ENCODE measurements at regions not wholly inside any gene's neighbourhood (a gene's known extent, or its start where the extent isn't known, plus 50 kb on each side); places are given as distances from the start of the nearest gene placed in this dataset.

- Histone ChIP-seq H3K79me2 (ENCODE audit: control insufficient read depth, insufficient read depth, low read length) (no peaks in the 10 kb centered on the region), H3K4me1 (ENCODE audit: control insufficient read depth, extremely low read depth, insufficient read depth, low read length) (no peaks in the 10 kb centered on the region), H3K27ac (ENCODE audit: insufficient read depth, low read length) (no peak overlapping the region), H3K36me3 (ENCODE audit: control insufficient read depth, insufficient read depth, low read length) (no peaks in the 10 kb centered on the region), H3K4me2 (ENCODE audit: extremely low read depth, insufficient read depth, low read length) (no peak overlapping the region), H3K9me3 (ENCODE audit: control insufficient read depth, insufficient read depth, low read depth, low read length) (no peaks in the 10 kb centered on the region), H2AFZ (ENCODE audit: low read length) (no peak overlapping the region), H3K9ac (ENCODE audit: insufficient read depth, low read length) (no peak overlapping the region), H3K4me3 (replicated peaks in 1 of 4; ENCODE audit: control extremely low read depth in 1 of 4, insufficient read depth in 1 of 4, low read depth in 3 of 4, low read length in 4 of 4) (no peak overlapping the region), H3K27me3 (ENCODE audit: control insufficient read depth, insufficient read depth, low read length) (no peaks in the 10 kb centered on the region), H4K20me1 (ENCODE audit: control insufficient read depth, extremely low read depth, insufficient read depth, low read length) (no peaks in the 10 kb centered on the region)
- DNase-seq (ENCODE audit: low read depth in 2 of 2) = no peak
- no peak for TF ChIP-seq EZH2 (IDR thresholded peaks at IDR 0.05; ENCODE audit: low read length, missing control alignments)
- TF ChIP-seq, protein P1, sequence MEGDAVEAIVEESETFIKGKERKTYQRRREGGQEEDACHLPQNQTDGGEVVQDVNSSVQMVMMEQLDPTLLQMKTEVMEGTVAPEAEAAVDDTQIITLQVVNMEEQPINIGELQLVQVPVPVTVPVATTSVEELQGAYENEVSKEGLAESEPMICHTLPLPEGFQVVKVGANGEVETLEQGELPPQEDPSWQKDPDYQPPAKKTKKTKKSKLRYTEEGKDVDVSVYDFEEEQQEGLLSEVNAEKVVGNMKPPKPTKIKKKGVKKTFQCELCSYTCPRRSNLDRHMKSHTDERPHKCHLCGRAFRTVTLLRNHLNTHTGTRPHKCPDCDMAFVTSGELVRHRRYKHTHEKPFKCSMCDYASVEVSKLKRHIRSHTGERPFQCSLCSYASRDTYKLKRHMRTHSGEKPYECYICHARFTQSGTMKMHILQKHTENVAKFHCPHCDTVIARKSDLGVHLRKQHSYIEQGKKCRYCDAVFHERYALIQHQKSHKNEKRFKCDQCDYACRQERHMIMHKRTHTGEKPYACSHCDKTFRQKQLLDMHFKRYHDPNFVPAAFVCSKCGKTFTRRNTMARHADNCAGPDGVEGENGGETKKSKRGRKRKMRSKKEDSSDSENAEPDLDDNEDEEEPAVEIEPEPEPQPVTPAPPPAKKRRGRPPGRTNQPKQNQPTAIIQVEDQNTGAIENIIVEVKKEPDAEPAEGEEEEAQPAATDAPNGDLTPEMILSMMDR (conservative IDR thresholded peaks at IDR 0.05 in 1 of 2, IDR thresholded peaks at IDR 0.05 in 1 of 2; ENCODE audit: low read depth in 1 of 2, low read length in 2 of 2) = no peak
These were observed 834.9 kb downstream of the GRID1 start for GRCh38 chr10:85531706-85532105.

DNA sequence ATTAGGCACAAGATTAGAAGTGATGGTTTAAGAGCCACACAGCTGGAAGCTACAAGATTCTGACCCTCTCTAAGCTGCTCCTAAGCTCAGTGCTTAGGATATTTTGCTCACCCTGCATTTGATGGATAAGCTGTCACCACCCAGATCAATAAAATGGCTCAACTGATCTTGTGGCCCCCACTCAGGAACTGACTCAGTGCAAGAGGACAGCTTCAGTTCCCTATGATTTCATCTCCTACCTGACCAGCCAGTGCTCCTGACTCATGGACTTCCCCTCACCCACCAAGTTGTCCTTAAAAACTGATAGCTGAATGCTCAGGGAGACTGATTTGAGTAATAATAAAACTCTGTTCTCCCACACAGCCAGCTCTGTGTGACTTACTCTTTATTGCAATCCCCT, 833.8 kb downstream of the GRID1 start:
- Histone ChIP-seq H3K27ac (ENCODE audit: insufficient read depth, low read length) (no peak overlapping the region), H3K4me1 (ENCODE audit: control insufficient read depth, extremely low read depth, insufficient read depth, low read length) (no peaks in the 10 kb centered on the region)
- TF ChIP-seq EZH2 (IDR thresholded peaks at IDR 0.05; ENCODE audit: low read length, missing control alignments) = no peak
- TF ChIP-seq, protein P1 (conservative IDR thresholded peaks at IDR 0.05 in 1 of 2, IDR thresholded peaks at IDR 0.05 in 1 of 2; ENCODE audit: low read depth in 1 of 2, low read length in 2 of 2) = no peak

DNA sequence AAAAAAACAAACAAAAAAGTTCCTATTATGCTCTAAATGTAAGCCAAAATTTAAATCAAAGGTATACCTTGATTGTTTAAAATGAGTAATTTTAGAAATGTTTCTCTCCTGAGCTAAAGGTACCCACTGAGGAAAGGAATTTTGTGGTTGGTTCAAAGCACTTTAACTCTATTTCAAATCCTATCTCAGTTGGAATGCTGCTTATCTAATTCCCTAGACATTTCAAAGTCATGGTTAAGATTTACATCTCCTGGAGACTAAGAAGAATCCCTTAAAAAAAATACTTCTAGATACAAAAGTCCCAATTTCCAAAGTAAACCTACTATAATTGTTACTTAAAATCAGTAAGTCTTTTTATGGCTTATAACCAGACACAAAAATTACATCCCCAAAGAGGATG, 830.7 kb downstream of the GRID1 start:
- Histone ChIP-seq H4K20me1 (ENCODE audit: control insufficient read depth, extremely low read depth, insufficient read depth, low read length) (no peaks in the 10 kb centered on the region), H3K9ac (ENCODE audit: insufficient read depth, low read length) (no peak overlapping the region), H2AFZ (ENCODE audit: low read length) (no peak overlapping the region), H3K4me1 (ENCODE audit: control insufficient read depth, extremely low read depth, insufficient read depth, low read length) (no peaks in the 10 kb centered on the region), H3K27ac (ENCODE audit: insufficient read depth, low read length) (no peak overlapping the region), H3K36me3 (ENCODE audit: control insufficient read depth, insufficient read depth, low read length) (no peaks in the 10 kb centered on the region), H3K9me3 (ENCODE audit: control insufficient read depth, insufficient read depth, low read depth, low read length) (no peaks in the 10 kb centered on the region), H3K4me2 (ENCODE audit: extremely low read depth, insufficient read depth, low read length) (no peak overlapping the region), H3K4me3 (replicated peaks in 1 of 4; ENCODE audit: control extremely low read depth in 1 of 4, insufficient read depth in 1 of 4, low read depth in 3 of 4, low read length in 4 of 4) (no peak overlapping the region), H3K27me3 (ENCODE audit: control insufficient read depth, insufficient read depth, low read length) (no peaks in the 10 kb centered on the region), H3K79me2 (ENCODE audit: control insufficient read depth, insufficient read depth, low read length) (no peaks in the 10 kb centered on the region)
- no peak for DNase-seq (ENCODE audit: low read depth in 2 of 2)
- no peak for TF ChIP-seq EZH2 (IDR thresholded peaks at IDR 0.05; ENCODE audit: low read length, missing control alignments)
- TF ChIP-seq, protein P1 (conservative IDR thresholded peaks at IDR 0.05 in 1 of 2, IDR thresholded peaks at IDR 0.05 in 1 of 2; ENCODE audit: low read depth in 1 of 2, low read length in 2 of 2) = no peak

More for the DNA sequence above, 833.8 kb downstream of the GRID1 start:
- H3K36me3 ChIP-seq (ENCODE audit: control insufficient read depth, insufficient read depth, low read length) = no peaks in the 10 kb centered on the region
- no peak overlapping the region for H3K4me3 ChIP-seq (replicated peaks in 1 of 4; ENCODE audit: control extremely low read depth in 1 of 4, insufficient read depth in 1 of 4, low read depth in 3 of 4, low read length in 4 of 4)
- no peak overlapping the region for H3K4me2 ChIP-seq (ENCODE audit: extremely low read depth, insufficient read depth, low read length)
- no peak for DNase-seq (ENCODE audit: low read depth in 2 of 2)
- H3K27me3 ChIP-seq (ENCODE audit: control insufficient read depth, insufficient read depth, low read length) = no peaks in the 10 kb centered on the region
- no peaks in the 10 kb centered on the region for H3K9me3 ChIP-seq (ENCODE audit: control insufficient read depth, insufficient read depth, low read depth, low read length)
- no peaks in the 10 kb centered on the region for H3K79me2 ChIP-seq (ENCODE audit: control insufficient read depth, insufficient read depth, low read length)
- no peaks in the 10 kb centered on the region for H4K20me1 ChIP-seq (ENCODE audit: control insufficient read depth, extremely low read depth, insufficient read depth, low read length)
- no peak overlapping the region for H3K9ac ChIP-seq (ENCODE audit: insufficient read depth, low read length)
- H2AFZ ChIP-seq (ENCODE audit: low read length) = no peak overlapping the region

Data from fibroblast of lung (primary cell).